Gastroesophageal sphincter (tissue), 4 donors: ENCODE measurements at regions not wholly inside any gene's neighbourhood (a gene's known extent, or its start where the extent isn't known, plus 50 kb on each side); places are given as distances from the start of the nearest gene placed in this dataset.

Experiments
- ATAC-seq: fragments of 150-250 bp; one replicate; pipeline ENCODE4 v1.9.1; 2016; ENCODE audit warnings: mild to moderate bottlenecking, moderate library complexity
- H3K27ac ChIP-seq, 4 donors: fragments of 200-600 bp; sonication (generic) in 3 of 4; 1 replicate in 3 of 4; 2 replicates in 1 of 4; pipeline ENCODE4 v1.5.1; 2016 to 2019
- H3K27me3 ChIP-seq: fragments of 200-600 bp; sonication (generic); one replicate; pipeline ENCODE4 v1.5.1; 2019
- H3K36me3 ChIP-seq, 2 donors: fragments of 200-600 bp; sonication (generic); one replicate each; pipeline ENCODE4 v1.5.1; 2019; ENCODE audit warnings: control low read depth in 1 of 2
- H3K4me1 ChIP-seq, 3 donors: fragments of 200-600 bp; sonication (generic); 1 replicate in 2 of 3; 2 replicates in 1 of 3; pipeline ENCODE4 v1.5.1; 2016 to 2019; ENCODE audit warnings: control low read depth in 2 of 3
- H3K4me3 ChIP-seq, 2 donors: fragments of 200-600 bp; sonication (generic); one replicate each; pipeline ENCODE4 v1.5.1; 2019; ENCODE audit warnings: mild to moderate bottlenecking in 1 of 2, moderate library complexity in 1 of 2
- H3K9me3 ChIP-seq, 3 donors: fragments of 200-600 bp; sonication (generic); one replicate each; pipeline ENCODE4 v1.5.1; 2017 to 2019; ENCODE audit warnings: control low read depth in 2 of 3
- CTCF ChIP-seq, 4 experiments: fragments of 200-600 bp in 2 of 4; fragments of 450-650 bp in 2 of 4; sonication (generic) in 1 of 4; IDR thresholded peaks; one replicate each; pipeline ENCODE4 v1.5.1; 2017 to 2019; ENCODE audit warnings: antibody characterized with exemption in 4 of 4, mild to moderate bottlenecking in 2 of 4, moderate library complexity in 2 of 4
- EP300 ChIP-seq: sonication (generic); formaldehyde crosslinking; IDR thresholded peaks from one replicate; pipeline ENCODE4 v1.6.1; 2017; ENCODE audit warnings: antibody characterized with exemption, mild to moderate bottlenecking
- POLR2A ChIP-seq, 2 donors: fragments of 450-650 bp; IDR thresholded peaks; one replicate each; pipeline ENCODE4 v1.6.1; 2017; ENCODE audit warnings: antibody characterized with exemption in 2 of 2, mild to moderate bottlenecking in 2 of 2, moderate library complexity in 1 of 2
- POLR2AphosphoS5 ChIP-seq: sonication (generic); formaldehyde crosslinking; IDR thresholded peaks from one replicate; pipeline ENCODE4 v1.6.1; 2017; ENCODE audit warnings: antibody characterized with exemption
- WGBS, 2 donors: methylation state at CpG; one replicate each; pipeline ENCODE4 v1.1.5; 2018; ENCODE audit warnings: low coverage in 1 of 2; 5-methylcytosine and 5-hydroxymethylcytosine counted together

DNA sequence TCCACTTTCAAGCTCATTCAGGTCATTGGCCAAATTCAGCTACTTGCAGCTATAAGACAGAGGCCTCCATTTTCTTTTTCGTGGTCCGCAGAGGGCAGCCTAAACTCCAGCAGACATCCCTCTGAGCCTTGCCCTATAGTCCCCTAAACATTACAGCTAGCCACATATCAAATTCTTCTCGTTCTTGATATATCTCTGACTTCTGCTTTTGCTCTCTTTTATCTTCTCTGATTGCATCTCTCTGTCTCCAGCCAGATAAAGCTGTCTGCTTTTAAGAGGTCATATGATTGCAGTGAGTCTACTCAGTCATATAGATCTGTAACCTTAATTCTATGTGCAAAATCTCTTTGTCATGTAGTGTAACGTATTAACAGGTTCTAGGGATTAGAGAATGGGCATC is 358.4 kb upstream of the RGS17 start:
- Histone ChIP-seq H3K27me3 (no peaks in the 10 kb centered on the region), H3K4me3 (no peak overlapping the region)

DNA sequence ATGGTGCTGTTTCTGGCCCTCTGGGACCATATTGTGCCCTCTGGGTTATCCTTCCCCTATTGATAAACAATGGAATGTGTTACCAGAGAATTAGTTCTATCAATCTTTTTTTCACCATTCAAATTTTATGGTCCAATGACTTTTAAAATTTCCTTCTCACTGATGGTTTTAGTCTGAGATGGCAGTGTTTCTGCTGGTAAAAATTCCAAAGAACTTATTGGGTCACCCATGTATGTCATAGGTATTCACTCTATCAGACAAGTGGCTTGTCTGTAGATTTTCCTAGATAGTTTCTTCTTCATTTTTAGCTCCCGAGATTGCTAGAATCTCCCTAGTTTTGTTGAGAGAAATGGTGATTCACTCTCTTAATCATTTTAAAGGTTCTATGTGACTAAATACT is 357.2 kb upstream of the RGS17 start:
- Histone ChIP-seq H3K9me3 (peaks cover 0 to 7% (median 0%) of the 10 kb centered on the region in 3 donors), H3K36me3 (no peaks in the 10 kb centered on the region), H3K4me1 (no peaks in the 10 kb centered on the region), H3K27me3 (no peaks in the 10 kb centered on the region), H3K4me3 (no peak overlapping the region), H3K27ac (no peak overlapping the region)
- 80 to 95% methylated on average over 1 of the region's 1 CpG for WGBS, 2 donors
- TF ChIP-seq POLR2A (IDR thresholded peaks at IDR 0.05): no peak
- TF ChIP-seq EP300: no peak
- no peak for TF ChIP-seq CTCF (IDR thresholded peaks at IDR 0.05)
- TF ChIP-seq POLR2AphosphoS5: no peak
- no peak for ATAC-seq

More for the DNA sequence above, 358.4 kb upstream of the RGS17 start:
- TF ChIP-seq POLR2AphosphoS5 (no peak), EP300 (no peak), CTCF (IDR thresholded peaks at IDR 0.05) (no peak), POLR2A (IDR thresholded peaks at IDR 0.05) (no peak)
- H3K27ac ChIP-seq: no peak overlapping the region
- WGBS, 2 donors: 74 to 78% methylated on average over 4 of the region's 4 CpGs
- ATAC-seq: no peak
- no peaks in the 10 kb centered on the region for H3K4me1 ChIP-seq
- no peaks in the 10 kb centered on the region for H3K36me3 ChIP-seq
- peaks cover 0 to 7% (median 0%) of the 10 kb centered on the region in 3 donors for H3K9me3 ChIP-seq

DNA sequence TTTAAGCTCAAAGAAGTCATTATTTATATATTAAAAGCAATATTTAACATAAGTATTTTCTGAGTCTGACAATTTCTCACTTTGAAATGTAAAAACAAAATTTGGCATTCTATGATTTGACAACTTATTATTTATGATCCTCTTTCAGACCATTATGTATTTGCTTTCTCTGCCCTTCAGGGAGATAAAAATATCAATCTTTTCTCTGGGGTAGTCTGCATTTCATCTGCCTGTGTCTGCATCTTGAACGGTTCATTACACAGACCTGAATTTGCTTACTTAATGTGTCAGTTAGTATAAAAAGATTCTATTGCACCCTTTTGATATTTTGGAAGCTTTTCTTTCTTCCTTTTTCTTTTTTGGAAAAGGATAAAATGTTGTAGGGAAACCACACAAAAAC is 354.0 kb upstream of the RGS17 start:
- 14 to 20% methylated on average over 1 of the region's 1 CpG for WGBS, 2 donors
- no peaks in the 10 kb centered on the region for H3K4me1 ChIP-seq
- H3K27ac ChIP-seq: no peak overlapping the region
- no peaks in the 10 kb centered on the region for H3K36me3 ChIP-seq
- peaks cover 0 to 7% (median 0%) of the 10 kb centered on the region in 3 donors for H3K9me3 ChIP-seq
- TF ChIP-seq POLR2AphosphoS5: no peak
- TF ChIP-seq POLR2A (IDR thresholded peaks at IDR 0.05): no peak
- H3K4me3 ChIP-seq: no peak overlapping the region
- ATAC-seq: no peak
- H3K27me3 ChIP-seq: no peaks in the 10 kb centered on the region

- no peak for ATAC-seq
- Histone ChIP-seq H3K9me3 (peaks cover 0 to 7% (median 0%) of the 10 kb centered on the region in 3 donors), H3K4me3 (no peak overlapping the region), H3K27me3 (no peaks in the 10 kb centered on the region), H3K4me1 (no peaks in the 10 kb centered on the region), H3K36me3 (no peaks in the 10 kb centered on the region), H3K27ac (no peak overlapping the region)
- WGBS, 2 donors: 89 to 100% methylated on average over 1 of the region's 1 CpG
- no peak for TF ChIP-seq POLR2A (IDR thresholded peaks at IDR 0.05)
- no peak for TF ChIP-seq EP300
- no peak for TF ChIP-seq POLR2AphosphoS5
- no peak for TF ChIP-seq CTCF (IDR thresholded peaks at IDR 0.05)
Observed at GRCh38 chr6:153484056-153484455, 353.0 kb upstream of the RGS17 start.

- Histone ChIP-seq H3K4me3 (no peak overlapping the region), H3K9me3 (no peaks in the 10 kb centered on the region), H3K27ac (no peak overlapping the region), H3K36me3 (no peaks in the 10 kb centered on the region), H3K4me1 (no peaks in the 10 kb centered on the region), H3K27me3 (no peaks in the 10 kb centered on the region)
- no peak for TF ChIP-seq POLR2AphosphoS5
- no peak for TF ChIP-seq EP300
- TF ChIP-seq CTCF (IDR thresholded peaks at IDR 0.05): no peak
- TF ChIP-seq POLR2A (IDR thresholded peaks at IDR 0.05): no peak
- WGBS, 2 donors: 70 to 88% methylated on average over 6 of the region's 6 CpGs
- no peak for ATAC-seq
Observed at GRCh38 chr6:153476243-153476642, 345.2 kb upstream of the RGS17 start.
